Neural cell (in vitro differentiated cells): ENCODE measurements at regions not wholly inside any gene's neighbourhood (a gene's known extent, or its start where the extent isn't known, plus 50 kb on each side); places are given as distances from the start of the nearest gene placed in this dataset.

ENCODE experiments used
- H2AFZ ChIP-seq: fragments of 200-600, 300-800 bp; sonication (generic), shearing (Covaris generic); 2 replicates; pipeline ENCODE4 v1.6.0; 2014; ENCODE audit warnings: low read depth, mild to moderate bottlenecking, antibody characterized with exemption, low read length, moderate library complexity
- H3F3A ChIP-seq: fragments of 200-600 bp; shearing (Covaris generic); 2 replicates; pipeline ENCODE4 v1.6.1; 2016; ENCODE audit warnings: mild to moderate bottlenecking, moderate library complexity, mixed read lengths, antibody characterized with exemption, low read length; ENCODE audit not compliant: insufficient read depth, poor library complexity, severe bottlenecking
- H3K27ac ChIP-seq: fragments of 200-600, 300-800 bp; sonication (generic), shearing (Covaris generic); 2 replicates; pipeline ENCODE4 v1.5.1; 2014; ENCODE audit warnings: mild to moderate bottlenecking, low read length, moderate library complexity
- H3K27me3 ChIP-seq: fragments of 300-800, 200-600 bp; sonication (generic), shearing (Covaris generic); 2 replicates; pipeline ENCODE4 v1.6.0; 2014; ENCODE audit warnings: mild to moderate bottlenecking, low read depth, low read length, moderate library complexity; ENCODE audit not compliant: insufficient read depth
- H3K36me3 ChIP-seq: fragments of 300-800, 200-600 bp; sonication (generic), shearing (Covaris generic); 2 replicates; pipeline ENCODE4 v1.5.1; 2014; ENCODE audit warnings: mild to moderate bottlenecking, antibody characterized with exemption, low read length, moderate library complexity; ENCODE audit not compliant: insufficient read depth
- H3K4me2 ChIP-seq: fragments of 300-800, 200-600 bp; sonication (generic), shearing (Covaris generic); 2 replicates; pipeline ENCODE4 v1.6.0; 2014; ENCODE audit warnings: mild to moderate bottlenecking, low read length
- H3K4me3 ChIP-seq: fragments of 300-800, 200-600 bp; sonication (generic), shearing (Covaris generic); 2 replicates; pipeline ENCODE4 v1.5.1; 2014; ENCODE audit warnings: mild to moderate bottlenecking, low read length, moderate library complexity
- H3K79me2 ChIP-seq: fragments of 200-600 bp; shearing (Covaris generic); replicated peaks from 2 replicates; pipeline ENCODE4 v1.6.0; 2014; ENCODE audit warnings: mild to moderate bottlenecking, low read length, moderate library complexity; ENCODE audit not compliant: insufficient read depth
- H3K9ac ChIP-seq: fragments of 300-800, 200-600 bp; sonication (generic), shearing (Covaris generic); 2 replicates; pipeline ENCODE4 v1.6.1; 2016; ENCODE audit warnings: mild to moderate bottlenecking, low read length, mixed read lengths
- H3K9me2 ChIP-seq: fragments of 200-600 bp; shearing (Covaris generic); 2 replicates; pipeline ENCODE4 v1.6.1; 2016; ENCODE audit warnings: mild to moderate bottlenecking, low read length, mixed read lengths; ENCODE audit not compliant: insufficient read depth
- H3K9me3 ChIP-seq: fragments of 200-600, 300-800 bp; sonication (generic), shearing (Covaris generic); 2 replicates; pipeline ENCODE4 v1.6.1; 2016; ENCODE audit warnings: mild to moderate bottlenecking, mixed run types, low read length, moderate library complexity, mixed read lengths
- H4K20me1 ChIP-seq: fragments of 200-600 bp; shearing (Covaris generic); 2 replicates; pipeline ENCODE4 v1.6.1; 2016; ENCODE audit warnings: mild to moderate bottlenecking, mixed run types; ENCODE audit not compliant: insufficient read depth
- EP300 ChIP-seq: fragments of 450-650 bp; conservative IDR thresholded peaks from 2 replicates; pipeline ENCODE4 v1.6.1; 2014; ENCODE audit warnings: antibody characterized with exemption, mild to moderate bottlenecking, moderate library complexity; ENCODE audit not compliant: poor library complexity, severe bottlenecking
- EZH2 ChIP-seq: fragments of 200-600, 300-800 bp; shearing (Covaris generic), sonication (generic); IDR thresholded peaks from 2 replicates; pipeline ENCODE4 v1.6.1; 2014; ENCODE audit warnings: antibody characterized with exemption, low read length, borderline replicate concordance, mild to moderate bottlenecking; ENCODE audit not compliant: insufficient read depth, poor library complexity, severe bottlenecking
- MXI1 ChIP-seq: fragments of 450-650 bp; conservative IDR thresholded peaks from 2 replicates; pipeline ENCODE4 v1.6.1; 2014; ENCODE audit warnings: antibody characterized with exemption, mild to moderate bottlenecking; ENCODE audit not compliant: poor library complexity, severe bottlenecking
- POLR2AphosphoS5 ChIP-seq: IDR thresholded peaks from 2 replicates; pipeline ENCODE4 v1.6.1; 2012
- RAD21 ChIP-seq: fragments of 450-650 bp; conservative IDR thresholded peaks from 2 replicates; pipeline ENCODE4 v1.6.1; 2014; ENCODE audit warnings: antibody characterized with exemption, mild to moderate bottlenecking, moderate library complexity
- SMC3 ChIP-seq: fragments of 450-650 bp; conservative IDR thresholded peaks from 2 replicates; pipeline ENCODE4 v1.6.1; 2014; ENCODE audit warnings: antibody characterized with exemption, mild to moderate bottlenecking, moderate library complexity; ENCODE audit not compliant: poor library complexity
- TAF1 ChIP-seq: IDR thresholded peaks from 2 replicates; pipeline ENCODE4 v1.6.1; 2012; ENCODE audit warnings: low read depth
- TF ChIP-seq, protein P1 (sequence below): IDR thresholded peaks from 2 replicates; pipeline ENCODE4 v1.6.1; 2012; ENCODE audit warnings: borderline replicate concordance
- TF ChIP-seq, protein P2 (sequence below): fragments of 450-650 bp; IDR thresholded peaks from 2 replicates; pipeline ENCODE4 v1.5.1; 2014; ENCODE audit warnings: antibody characterized with exemption, mild to moderate bottlenecking, moderate library complexity; ENCODE audit not compliant: poor library complexity, severe bottlenecking

DNA sequence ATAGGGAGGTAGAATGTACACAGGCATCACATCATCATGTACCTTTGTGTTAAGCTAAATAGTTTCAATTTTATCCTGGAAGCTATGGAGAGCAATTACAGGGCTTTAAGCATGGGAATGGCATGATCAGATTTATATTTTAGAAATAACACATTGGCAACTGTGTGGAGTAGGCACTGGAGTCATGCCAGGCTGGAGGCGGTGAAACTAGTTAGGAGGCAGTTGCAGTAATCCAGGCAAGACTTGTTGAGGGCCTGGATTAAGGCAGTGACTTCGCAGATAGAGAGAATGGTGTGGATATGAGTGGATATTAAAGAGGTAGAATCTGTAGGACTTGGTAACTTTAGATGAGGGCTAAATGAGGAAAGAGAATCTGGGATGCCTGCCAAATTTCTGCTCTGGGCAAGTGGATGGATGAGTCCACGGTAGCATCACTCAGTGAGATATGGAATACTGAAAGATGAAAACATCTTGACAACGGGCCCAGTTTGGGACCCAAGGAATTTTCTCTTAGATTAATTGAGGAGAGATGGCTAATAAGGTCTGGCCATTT lies 506.2 kb downstream of the FGF9 start:
- H3K36me3 ChIP-seq = no peaks in the 10 kb centered on the region
- H3K9me2 ChIP-seq = no peaks in the 10 kb centered on the region
- no peak for TF ChIP-seq MXI1
- TF ChIP-seq EP300 = no peak
- TF ChIP-seq SMC3 = no peak
- TF ChIP-seq EZH2 = no peak
- TF ChIP-seq, protein P1, sequence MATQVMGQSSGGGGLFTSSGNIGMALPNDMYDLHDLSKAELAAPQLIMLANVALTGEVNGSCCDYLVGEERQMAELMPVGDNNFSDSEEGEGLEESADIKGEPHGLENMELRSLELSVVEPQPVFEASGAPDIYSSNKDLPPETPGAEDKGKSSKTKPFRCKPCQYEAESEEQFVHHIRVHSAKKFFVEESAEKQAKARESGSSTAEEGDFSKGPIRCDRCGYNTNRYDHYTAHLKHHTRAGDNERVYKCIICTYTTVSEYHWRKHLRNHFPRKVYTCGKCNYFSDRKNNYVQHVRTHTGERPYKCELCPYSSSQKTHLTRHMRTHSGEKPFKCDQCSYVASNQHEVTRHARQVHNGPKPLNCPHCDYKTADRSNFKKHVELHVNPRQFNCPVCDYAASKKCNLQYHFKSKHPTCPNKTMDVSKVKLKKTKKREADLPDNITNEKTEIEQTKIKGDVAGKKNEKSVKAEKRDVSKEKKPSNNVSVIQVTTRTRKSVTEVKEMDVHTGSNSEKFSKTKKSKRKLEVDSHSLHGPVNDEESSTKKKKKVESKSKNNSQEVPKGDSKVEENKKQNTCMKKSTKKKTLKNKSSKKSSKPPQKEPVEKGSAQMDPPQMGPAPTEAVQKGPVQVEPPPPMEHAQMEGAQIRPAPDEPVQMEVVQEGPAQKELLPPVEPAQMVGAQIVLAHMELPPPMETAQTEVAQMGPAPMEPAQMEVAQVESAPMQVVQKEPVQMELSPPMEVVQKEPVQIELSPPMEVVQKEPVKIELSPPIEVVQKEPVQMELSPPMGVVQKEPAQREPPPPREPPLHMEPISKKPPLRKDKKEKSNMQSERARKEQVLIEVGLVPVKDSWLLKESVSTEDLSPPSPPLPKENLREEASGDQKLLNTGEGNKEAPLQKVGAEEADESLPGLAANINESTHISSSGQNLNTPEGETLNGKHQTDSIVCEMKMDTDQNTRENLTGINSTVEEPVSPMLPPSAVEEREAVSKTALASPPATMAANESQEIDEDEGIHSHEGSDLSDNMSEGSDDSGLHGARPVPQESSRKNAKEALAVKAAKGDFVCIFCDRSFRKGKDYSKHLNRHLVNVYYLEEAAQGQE = no peak
- TF ChIP-seq TAF1 = no peak
- no peak for TF ChIP-seq POLR2AphosphoS5
- TF ChIP-seq, protein P2, sequence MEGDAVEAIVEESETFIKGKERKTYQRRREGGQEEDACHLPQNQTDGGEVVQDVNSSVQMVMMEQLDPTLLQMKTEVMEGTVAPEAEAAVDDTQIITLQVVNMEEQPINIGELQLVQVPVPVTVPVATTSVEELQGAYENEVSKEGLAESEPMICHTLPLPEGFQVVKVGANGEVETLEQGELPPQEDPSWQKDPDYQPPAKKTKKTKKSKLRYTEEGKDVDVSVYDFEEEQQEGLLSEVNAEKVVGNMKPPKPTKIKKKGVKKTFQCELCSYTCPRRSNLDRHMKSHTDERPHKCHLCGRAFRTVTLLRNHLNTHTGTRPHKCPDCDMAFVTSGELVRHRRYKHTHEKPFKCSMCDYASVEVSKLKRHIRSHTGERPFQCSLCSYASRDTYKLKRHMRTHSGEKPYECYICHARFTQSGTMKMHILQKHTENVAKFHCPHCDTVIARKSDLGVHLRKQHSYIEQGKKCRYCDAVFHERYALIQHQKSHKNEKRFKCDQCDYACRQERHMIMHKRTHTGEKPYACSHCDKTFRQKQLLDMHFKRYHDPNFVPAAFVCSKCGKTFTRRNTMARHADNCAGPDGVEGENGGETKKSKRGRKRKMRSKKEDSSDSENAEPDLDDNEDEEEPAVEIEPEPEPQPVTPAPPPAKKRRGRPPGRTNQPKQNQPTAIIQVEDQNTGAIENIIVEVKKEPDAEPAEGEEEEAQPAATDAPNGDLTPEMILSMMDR = no peak
- no peak for TF ChIP-seq RAD21
- no peaks in the 10 kb centered on the region for H4K20me1 ChIP-seq
- H3K4me3 ChIP-seq = no peak overlapping the region
- H2AFZ ChIP-seq = no peak overlapping the region
- no peaks in the 10 kb centered on the region for H3K27me3 ChIP-seq
- no peaks in the 10 kb centered on the region for H3K79me2 ChIP-seq
- no peaks in the 10 kb centered on the region for H3K9me3 ChIP-seq
- no peak overlapping the region for H3K4me2 ChIP-seq
- H3K27ac ChIP-seq = no peak overlapping the region
- no peak overlapping the region for H3K9ac ChIP-seq
- H3F3A ChIP-seq = no peaks in the 10 kb centered on the region

DNA sequence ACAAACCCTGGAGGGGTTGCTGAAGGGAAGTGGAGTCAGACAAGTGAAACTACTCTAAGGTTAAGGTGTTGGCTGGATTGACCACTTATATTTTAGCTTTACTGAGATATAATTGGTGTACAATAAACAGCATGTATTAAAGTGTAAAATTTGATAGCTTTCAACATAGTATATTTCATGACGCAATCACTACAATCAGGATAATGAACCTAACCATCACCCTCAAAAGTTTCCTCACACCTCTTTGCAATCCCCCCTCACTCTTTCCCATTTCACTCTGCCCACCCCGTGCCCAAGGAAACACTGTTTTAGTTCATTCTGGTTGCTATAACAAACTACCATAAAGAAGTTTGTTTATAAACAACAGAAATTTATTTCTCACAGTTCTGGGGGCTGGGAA lies 508.0 kb downstream of the FGF9 start:
- Histone ChIP-seq H4K20me1 (no peaks in the 10 kb centered on the region), H3K36me3 (no peaks in the 10 kb centered on the region), H3F3A (no peaks in the 10 kb centered on the region), H3K9ac (no peak overlapping the region), H3K9me2 (no peaks in the 10 kb centered on the region), H3K4me2 (no peak overlapping the region), H3K9me3 (no peaks in the 10 kb centered on the region), H2AFZ (no peak overlapping the region), H3K27me3 (no peaks in the 10 kb centered on the region), H3K27ac (no peak overlapping the region), H3K4me3 (no peak overlapping the region), H3K79me2 (no peaks in the 10 kb centered on the region)
- TF ChIP-seq TAF1 = no peak
- TF ChIP-seq MXI1 = no peak
- no peak for TF ChIP-seq SMC3
- no peak for TF ChIP-seq EZH2
- no peak for TF ChIP-seq EP300
- TF ChIP-seq, protein P2 = no peak
- TF ChIP-seq POLR2AphosphoS5 = no peak
- TF ChIP-seq RAD21 = no peak
- TF ChIP-seq, protein P1 = no peak
